HepG2 (cell line): ENCODE measurements at regions not wholly inside any gene's neighbourhood (a gene's known extent, or its start where the extent isn't known, plus 50 kb on each side); places are given as distances from the start of the nearest gene placed in this dataset.

Experiments used
- ATAC-seq: fragments of 200-7000 bp; cut with Tn5 transposase; 3 replicates; pipeline ENCODE4 v1.9.1; 2020; ENCODE audit warnings: mild to moderate bottlenecking, moderate library complexity
- BruUV-seq: library from RNA; stranded (reverse); fragments of 400-500 nt; replicated peaks from 2 replicates; lab custom pipeline; 2021; lab: Mats Ljungman, UMichigan
- CTCF ChIA-PET: fragments of 300-600 bp; formaldehyde crosslinking; extraction: SDS; loops from one replicate; lab custom pipeline; 2021; ENCODE audit warnings: low total read pairs, inconsistent platforms, low intra/inter-chr PET ratio; lab: Yijun Ruan, JAX
- POLR2A ChIA-PET: fragments of 350-600 bp; sonication (Branson Sonifier 250); formaldehyde crosslinking; loops from one replicate; lab custom pipeline; 2020; ENCODE audit warnings: antibody characterized with exemption, inconsistent platforms; lab: Yijun Ruan, JAX
- DNase-seq: peaks from one replicate; pipeline ENCODE4 v3.0.0-alpha.2; 2015; ENCODE audit warnings: low spot score
- FAIRE-seq: peaks from 3 replicates; lab custom pipeline; 2011; peaks lifted over from hg19 to GRCh38; lab: Jason Lieb, UNC
- H2AFZ ChIP-seq: one replicate; pipeline ENCODE4 v1.6.1; 2011; ENCODE audit warnings: low read length, inconsistent platforms
- H3K27ac ChIP-seq: fragments of 300-600 bp; 3 replicates; pipeline ENCODE4 v1.8.0; 2011; ENCODE audit warnings: mixed run types, mild to moderate bottlenecking, mixed read lengths, low read length, inconsistent platforms; ENCODE audit not compliant: insufficient read depth; ENCODE audit errors: extremely low read length
- H3K27me3 ChIP-seq, 2 experiments: fragments of 200-600 bp in 1 of 2; 2 replicates in 1 of 2; 3 replicates in 1 of 2; pipeline versions ENCODE4 v1.6.0 to v1.8.0; 2011; ENCODE audit warnings: low read length in 2 of 2, mild to moderate bottlenecking in 2 of 2, moderate library complexity in 2 of 2, inconsistent platforms in 1 of 2; ENCODE audit not compliant: insufficient read depth in 2 of 2, control insufficient read depth in 1 of 2
- H3K36me3 ChIP-seq, 2 experiments: fragments of 200-600 bp in 1 of 2; replicated peaks in 1 of 2; 2 replicates in 1 of 2; 3 replicates in 1 of 2; pipeline versions ENCODE4 v1.5.1 to v1.8.0; 2011; ENCODE audit warnings: low read length in 2 of 2, inconsistent platforms in 1 of 2; ENCODE audit not compliant: insufficient read depth in 2 of 2, control insufficient read depth in 1 of 2
- H3K4me1 ChIP-seq: 2 replicates; pipeline ENCODE4 v1.5.1; 2012; ENCODE audit warnings: low read length, inconsistent platforms; ENCODE audit not compliant: insufficient read depth
- H3K4me2 ChIP-seq: 2 replicates; pipeline ENCODE4 v1.6.0; 2011; ENCODE audit warnings: low read depth, low read length, inconsistent platforms
- H3K4me3 ChIP-seq, 3 experiments: fragments of 200-600 bp in 1 of 3; sonication (generic), shearing (Covaris generic) in 1 of 3; replicated peaks in 1 of 3; 2 replicates each; pipeline ENCODE4 v1.5.1; 2011 to 2016; ENCODE audit warnings: low read length in 3 of 3, inconsistent platforms in 2 of 3, low read depth in 2 of 3, mild to moderate bottlenecking in 2 of 3, control low read depth in 1 of 3, mixed read lengths in 1 of 3; ENCODE audit not compliant: insufficient read depth in 1 of 3
- H3K79me2 ChIP-seq: one replicate; pipeline ENCODE4 v1.6.1; 2011; ENCODE audit warnings: low read length, inconsistent platforms; ENCODE audit not compliant: insufficient read depth
- H3K9ac ChIP-seq: 2 replicates; pipeline ENCODE4 v1.6.0; 2011; ENCODE audit warnings: mild to moderate bottlenecking, low read depth, low read length, inconsistent platforms; ENCODE audit not compliant: insufficient read depth
- H3K9me3 ChIP-seq: 2 replicates; pipeline ENCODE4 v1.5.1; 2012; ENCODE audit warnings: mild to moderate bottlenecking, low read length
- H4K20me1 ChIP-seq: 2 replicates; pipeline ENCODE4 v1.6.0; 2011; ENCODE audit warnings: inconsistent platforms, mild to moderate bottlenecking, low read length, moderate library complexity; ENCODE audit not compliant: insufficient read depth
- BCLAF1 ChIP-seq: fragments of 450-650 bp; IDR thresholded peaks from 2 replicates; pipeline ENCODE4 v1.6.1; 2017; ENCODE audit warnings: mild to moderate bottlenecking
- DZIP1 ChIP-seq: sonication (generic); formaldehyde crosslinking; IDR thresholded peaks from 2 replicates; pipeline ENCODE4 v1.5.0; 2020; ENCODE audit warnings: mild to moderate bottlenecking, missing genetic modification reagents
- ETS1 ChIP-seq: sonication (generic); formaldehyde crosslinking; IDR thresholded peaks from 2 replicates; pipeline ENCODE4 v1.4.0; 2020; ENCODE audit warnings: missing genetic modification reagents
- IRF2 ChIP-seq: IDR thresholded peaks from 2 replicates; pipeline ENCODE4 v1.6.1; 2018; ENCODE audit warnings: missing genetic modification reagents, missing compliant biosample characterization
- PPARG ChIP-seq: conservative IDR thresholded peaks from 2 replicates; pipeline ENCODE4 v1.6.1; 2016; ENCODE audit warnings: missing biosample characterization, missing genetic modification reagents
- ZBTB3 ChIP-seq: sonication (generic); formaldehyde crosslinking; IDR thresholded peaks from 2 replicates; pipeline ENCODE4 v1.4.0; 2020; ENCODE audit warnings: low read depth, mild to moderate bottlenecking, moderate library complexity, missing genetic modification reagents, borderline replicate concordance
- ZNF441 ChIP-seq: sonication (generic); formaldehyde crosslinking; IDR thresholded peaks from 2 replicates; pipeline ENCODE4 v1.7.0; 2021; ENCODE audit warnings: missing genetic modification reagents, borderline replicate concordance
- ZNF446 ChIP-seq: sonication (generic); formaldehyde crosslinking; IDR thresholded peaks from 2 replicates; pipeline ENCODE4 v1.5.0; 2020; ENCODE audit warnings: mild to moderate bottlenecking, missing genetic modification reagents
- ZNF672 ChIP-seq: sonication (generic); formaldehyde crosslinking; IDR thresholded peaks from 2 replicates; pipeline ENCODE4 v1.8.1; 2022; ENCODE audit warnings: missing genetic modification reagents
- WGBS: methylation state at CpG from one replicate; pipeline ENCODE4 v1.1.6; 2017; ENCODE audit warnings: low lambda C conversion rate; 5-methylcytosine and 5-hydroxymethylcytosine counted together
- in situ Hi-C: cut with HindIII; loops from 2 replicates; pipeline ENCODE4 v1.10.0; 2017; ENCODE audit warnings: low pct_unique_long_range_greater_than_20kb; ENCODE audit not compliant: extremely low pct_ligation_motif_present
- intact Hi-C: fragments of 100-400 bp; cut with micrococcal nuclease; formaldehyde crosslinking; loops from one replicate; pipeline ENCODE4 v1.10.0; 2022; ENCODE audit not compliant: unreplicated experiment
- TF ChIP-seq, protein P1 (sequence below): sonication (generic); formaldehyde crosslinking; IDR thresholded peaks from 2 replicates; pipeline ENCODE4 v1.4.0; 2020; ENCODE audit warnings: missing genetic modification reagents

DNA sequence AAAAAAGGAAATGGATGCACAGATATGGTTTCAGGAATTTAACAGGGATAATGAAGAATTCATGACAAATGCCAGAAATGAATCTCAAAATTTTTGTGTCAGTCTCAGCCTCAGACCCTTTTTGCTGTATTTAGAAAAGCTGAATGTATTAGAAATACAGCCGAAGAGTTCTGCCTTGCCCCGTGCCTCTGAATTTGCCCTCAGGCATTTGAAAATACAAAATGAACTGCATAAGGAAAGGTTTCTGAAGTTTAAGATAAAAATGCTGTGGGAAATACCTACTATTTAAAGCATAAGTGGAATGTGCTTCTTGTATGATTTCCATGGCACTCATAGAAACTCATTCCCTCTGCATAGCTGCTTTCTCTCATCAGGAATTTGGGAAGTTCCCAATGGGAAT is 1580.6 kb downstream of the DPP10 start:
- intact Hi-C loops, result no loop called here
- Histone ChIP-seq H3K79me2 (no peaks in the 10 kb centered on the region), H3K4me1 (no peaks in the 10 kb centered on the region), H3K9ac (no peak overlapping the region), H2AFZ (no peak overlapping the region), H3K27ac (no peak overlapping the region), H4K20me1 (no peaks in the 10 kb centered on the region), H3K4me2 (no peak overlapping the region), H3K27me3 (no peaks in the 10 kb centered on the region), H3K36me3 (no peaks in the 10 kb centered on the region), H3K4me3 (no peak overlapping the region), H3K9me3 (peaks cover 90% of the 10 kb centered on the region)
- no peak for DNase-seq
- POLR2A ChIA-PET, result no interaction called here
- in situ Hi-C loops, result no loop called here
- no peak for FAIRE-seq
- WGBS, result 8% methylated on average over 2 of the region's 2 CpGs
- ATAC-seq, result no peak
- no TSS peak for BruUV-seq
- CTCF ChIA-PET, result no interaction called here
- TF ChIP-seq, protein P1, sequence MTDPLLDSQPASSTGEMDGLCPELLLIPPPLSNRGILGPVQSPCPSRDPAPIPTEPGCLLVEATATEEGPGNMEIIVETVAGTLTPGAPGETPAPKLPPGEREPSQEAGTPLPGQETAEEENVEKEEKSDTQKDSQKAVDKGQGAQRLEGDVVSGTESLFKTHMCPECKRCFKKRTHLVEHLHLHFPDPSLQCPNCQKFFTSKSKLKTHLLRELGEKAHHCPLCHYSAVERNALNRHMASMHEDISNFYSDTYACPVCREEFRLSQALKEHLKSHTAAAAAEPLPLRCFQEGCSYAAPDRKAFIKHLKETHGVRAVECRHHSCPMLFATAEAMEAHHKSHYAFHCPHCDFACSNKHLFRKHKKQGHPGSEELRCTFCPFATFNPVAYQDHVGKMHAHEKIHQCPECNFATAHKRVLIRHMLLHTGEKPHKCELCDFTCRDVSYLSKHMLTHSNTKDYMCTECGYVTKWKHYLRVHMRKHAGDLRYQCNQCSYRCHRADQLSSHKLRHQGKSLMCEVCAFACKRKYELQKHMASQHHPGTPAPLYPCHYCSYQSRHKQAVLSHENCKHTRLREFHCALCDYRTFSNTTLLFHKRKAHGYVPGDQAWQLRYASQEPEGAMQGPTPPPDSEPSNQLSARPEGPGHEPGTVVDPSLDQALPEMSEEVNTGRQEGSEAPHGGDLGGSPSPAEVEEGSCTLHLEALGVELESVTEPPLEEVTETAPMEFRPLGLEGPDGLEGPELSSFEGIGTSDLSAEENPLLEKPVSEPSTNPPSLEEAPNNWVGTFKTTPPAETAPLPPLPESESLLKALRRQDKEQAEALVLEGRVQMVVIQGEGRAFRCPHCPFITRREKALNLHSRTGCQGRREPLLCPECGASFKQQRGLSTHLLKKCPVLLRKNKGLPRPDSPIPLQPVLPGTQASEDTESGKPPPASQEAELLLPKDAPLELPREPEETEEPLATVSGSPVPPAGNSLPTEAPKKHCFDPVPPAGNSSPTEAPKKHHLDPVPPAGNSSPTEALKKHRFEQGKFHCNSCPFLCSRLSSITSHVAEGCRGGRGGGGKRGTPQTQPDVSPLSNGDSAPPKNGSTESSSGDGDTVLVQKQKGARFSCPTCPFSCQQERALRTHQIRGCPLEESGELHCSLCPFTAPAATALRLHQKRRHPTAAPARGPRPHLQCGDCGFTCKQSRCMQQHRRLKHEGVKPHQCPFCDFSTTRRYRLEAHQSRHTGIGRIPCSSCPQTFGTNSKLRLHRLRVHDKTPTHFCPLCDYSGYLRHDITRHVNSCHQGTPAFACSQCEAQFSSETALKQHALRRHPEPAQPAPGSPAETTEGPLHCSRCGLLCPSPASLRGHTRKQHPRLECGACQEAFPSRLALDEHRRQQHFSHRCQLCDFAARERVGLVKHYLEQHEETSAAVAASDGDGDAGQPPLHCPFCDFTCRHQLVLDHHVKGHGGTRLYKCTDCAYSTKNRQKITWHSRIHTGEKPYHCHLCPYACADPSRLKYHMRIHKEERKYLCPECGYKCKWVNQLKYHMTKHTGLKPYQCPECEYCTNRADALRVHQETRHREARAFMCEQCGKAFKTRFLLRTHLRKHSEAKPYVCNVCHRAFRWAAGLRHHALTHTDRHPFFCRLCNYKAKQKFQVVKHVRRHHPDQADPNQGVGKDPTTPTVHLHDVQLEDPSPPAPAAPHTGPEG (CRISPR knock-in tag), result no peak
- TF ChIP-seq ZNF672 (CRISPR knock-in tag) (no peak), PPARG (no peak), ZNF441 (CRISPR knock-in tag) (no peak), IRF2 (CRISPR knock-in tag) (no peak), BCLAF1 (no peak), DZIP1 (CRISPR knock-in tag) (no peak), ZBTB3 (CRISPR knock-in tag) (no peak), ETS1 (CRISPR knock-in tag) (no peak), ZNF446 (CRISPR knock-in tag) (no peak)
